CD4-positive, alpha-beta T cell (primary cell): ENCODE measurements at regions not wholly inside any gene's neighbourhood (a gene's known extent, or its start where the extent isn't known, plus 50 kb on each side); places are given as distances from the start of the nearest gene placed in this dataset.

Experiments used
- ATAC-seq: fragments of 200-7000 bp; cut with Tn5 transposase; one replicate; pipeline ENCODE4 v1.10.0; 2022; ENCODE audit warnings: mild to moderate bottlenecking; ENCODE audit not compliant: poor library complexity
- CTCF ChIA-PET: fragments of 350-600 bp; sonication (Branson Sonifier 250); formaldehyde crosslinking; loops from one replicate; lab custom pipeline; 2021; ENCODE audit warnings: antibody characterized with exemption, inconsistent platforms; lab: Charles Lee
- POLR2A ChIA-PET: fragments of 350-600 bp; sonication (Branson Sonifier 250); formaldehyde crosslinking; loops from one replicate; lab custom pipeline; 2021; ENCODE audit warnings: antibody characterized with exemption, inconsistent platforms; lab: Charles Lee
- DNase-seq, 14 experiments: peaks; one replicate each; pipeline ENCODE4 v3.0.0-alpha.2; 2013 to 2020; ENCODE audit warnings: mixed read lengths in 2 of 14
- H3K27ac ChIP-seq, 2 donors: one replicate each; pipeline versions ENCODE4 v1.5.1 to v1.7.0; 2013; ENCODE audit warnings: low read length in 2 of 2, low read depth in 1 of 2, mild to moderate bottlenecking in 1 of 2
- H3K27me3 ChIP-seq, 2 experiments: 1 replicate in 1 of 2; 2 replicates in 1 of 2; pipeline versions ENCODE4 v1.6.1 to v1.7.0; 2013; ENCODE audit warnings: low read length in 2 of 2, control low read depth in 1 of 2, mild to moderate bottlenecking in 1 of 2, moderate library complexity in 1 of 2; ENCODE audit not compliant: insufficient read depth in 2 of 2, control insufficient read depth in 1 of 2
- H3K36me3 ChIP-seq: one replicate; pipeline ENCODE4 v1.6.1; 2013; ENCODE audit warnings: low read length, control low read depth; ENCODE audit not compliant: insufficient read depth
- H3K4me1 ChIP-seq: one replicate; pipeline ENCODE4 v1.6.1; 2013; ENCODE audit warnings: low read length, control low read depth; ENCODE audit not compliant: insufficient read depth
- H3K4me3 ChIP-seq: one replicate; pipeline ENCODE4 v1.5.1; 2013; ENCODE audit warnings: mild to moderate bottlenecking, low read length, moderate library complexity
- H3K9me3 ChIP-seq, 2 experiments: 1 replicate in 1 of 2; 2 replicates in 1 of 2; pipeline versions ENCODE4 v1.6.1 to v1.7.0; 2013; ENCODE audit warnings: low read length in 2 of 2, mild to moderate bottlenecking in 2 of 2, control low read depth in 1 of 2, moderate library complexity in 1 of 2; ENCODE audit not compliant: control insufficient read depth in 1 of 2, insufficient read depth in 1 of 2
- H3K27ac Mint-ChIP-seq: one replicate; pipeline ENCODE4 v1.8.0; 2020; ENCODE audit warnings: mixed read lengths
- H3K27me3 Mint-ChIP-seq: one replicate; pipeline ENCODE4 v1.8.0; 2021; ENCODE audit warnings: mixed read lengths
- H3K36me3 Mint-ChIP-seq: one replicate; pipeline ENCODE4 v1.8.0; 2021; ENCODE audit warnings: low read depth, mixed read lengths
- H3K4me1 Mint-ChIP-seq: one replicate; pipeline ENCODE4 v1.8.0; 2021; ENCODE audit warnings: low read depth, mixed read lengths
- H3K4me3 Mint-ChIP-seq: one replicate; pipeline ENCODE4 v1.8.0; 2020; ENCODE audit warnings: mild to moderate bottlenecking, mixed read lengths
- H3K9me3 Mint-ChIP-seq: one replicate; pipeline ENCODE4 v1.8.0; 2020; ENCODE audit warnings: mixed read lengths
- CTCF ChIP-seq: fragments of 200-600 bp; IDR thresholded peaks from one replicate; pipeline ENCODE4 v1.8.0; 2022; ENCODE audit warnings: antibody characterized with exemption, mild to moderate bottlenecking
- intact Hi-C, 2 experiments: fragments of 100-400 bp; cut with DNase I in 1 of 2; cut with micrococcal nuclease in 1 of 2; formaldehyde crosslinking; loops; one replicate each; pipeline versions ENCODE4 v1.15.1 to v1.9.0; 2023 to 2025; cut with DNase I, micrococcal nuclease

GRCh38 chr6:119799596-119800509, 450.3 kb upstream of the MAN1A1 start:
- intact Hi-C loops, result no loop called here
- Mint-ChIP-seq H3K36me3 (no peaks in the 10 kb centered on the region), H3K27me3 (no peaks in the 10 kb centered on the region), H3K4me1 (no peaks in the 10 kb centered on the region), H3K9me3 (no peaks in the 10 kb centered on the region), H3K4me3 (no peak overlapping the region), H3K27ac (no peak overlapping the region)
- DNase-seq (no peak), ATAC-seq (no peak)
- ChIA-PET CTCF (no interaction called here), POLR2A (no interaction called here)
- H3K27me3 ChIP-seq, result no peaks in the 10 kb centered on the region
- no peaks in the 10 kb centered on the region for H3K9me3 ChIP-seq
- H3K27ac ChIP-seq, result no peak overlapping the region
- H3K4me1 ChIP-seq, result no peaks in the 10 kb centered on the region
- TF ChIP-seq CTCF, result no peak
- no peaks in the 10 kb centered on the region for H3K36me3 ChIP-seq
- no peak overlapping the region for H3K4me3 ChIP-seq

- ChIA-PET POLR2A (no interaction called here), CTCF (no interaction called here)
- no peak for TF ChIP-seq CTCF
- Histone ChIP-seq H3K27ac (no peak overlapping the region), H3K36me3 (no peaks in the 10 kb centered on the region), H3K9me3 (no peaks in the 10 kb centered on the region), H3K27me3 (no peaks in the 10 kb centered on the region), H3K4me3 (no peak overlapping the region), H3K4me1 (no peaks in the 10 kb centered on the region)
- H3K9me3 Mint-ChIP-seq, result no peaks in the 10 kb centered on the region
- intact Hi-C loops, result no loop called here
- DNase-seq (no peak), ATAC-seq (no peak)
- H3K27me3 Mint-ChIP-seq, result no peaks in the 10 kb centered on the region
- H3K4me1 Mint-ChIP-seq, result no peaks in the 10 kb centered on the region
- no peaks in the 10 kb centered on the region for H3K36me3 Mint-ChIP-seq
- no peak overlapping the region for H3K4me3 Mint-ChIP-seq
- H3K27ac Mint-ChIP-seq, result no peak overlapping the region
These were observed 442.2 kb upstream of the MAN1A1 start for GRCh38 chr6:119791736-119792135.

- DNase-seq (no peak), ATAC-seq (no peak)
- no peak overlapping the region for H3K4me3 Mint-ChIP-seq
- H3K27ac ChIP-seq, result no peak overlapping the region
- no peaks in the 10 kb centered on the region for H3K27me3 Mint-ChIP-seq
- no peaks in the 10 kb centered on the region for H3K4me1 ChIP-seq
- H3K4me1 Mint-ChIP-seq, result no peaks in the 10 kb centered on the region
- ChIA-PET CTCF (no interaction called here), POLR2A (no interaction called here)
- H3K36me3 Mint-ChIP-seq, result no peaks in the 10 kb centered on the region
- no peaks in the 10 kb centered on the region for H3K9me3 Mint-ChIP-seq
- no peaks in the 10 kb centered on the region for H3K9me3 ChIP-seq
- no peaks in the 10 kb centered on the region for H3K27me3 ChIP-seq
- no peak for TF ChIP-seq CTCF
- H3K27ac Mint-ChIP-seq, result no peak overlapping the region
- H3K36me3 ChIP-seq, result no peaks in the 10 kb centered on the region
- H3K4me3 ChIP-seq, result no peak overlapping the region
- intact Hi-C loops, result no loop called here
These were observed 431.8 kb upstream of the MAN1A1 start for GRCh38 chr6:119781365-119781764.
